Ammon's horn (tissue), 1 donor: ENCODE measurements at regions not wholly inside any gene's neighbourhood (a gene's known extent, or its start where the extent isn't known, plus 50 kb on each side); places are given as distances from the start of the nearest gene placed in this dataset.
A peak's percentile ranks its signal among the peaks of the same experiment; 100 is the strongest.
"Not testable (repeated sequence)": the region's sequence is repeated elsewhere in the genome, so short reads cannot be mapped to it uniquely, and the experiment has no call there.

ENCODE experiments used
- DNase-seq: peaks from one replicate; pipeline ENCODE4 v3.0.0-alpha.2; 2016; ENCODE audit warnings: low spot score

- DNase-seq: no peak
Observed at GRCh38 chr13:48843630-48844380, 131.9 kb upstream of the FNDC3A start.

GRCh38 chr13:48844676-48845075, 131.0 kb upstream of the FNDC3A start:
- DNase-seq: no peak

- no peak for DNase-seq
Observed at GRCh38 chr13:48849515-48849914, 126.2 kb upstream of the FNDC3A start.

GRCh38 chr13:48851707-48852106, 124.0 kb upstream of the FNDC3A start:
- no peak for DNase-seq

GRCh38 chr13:48852911-48853727, 122.6 kb upstream of the FNDC3A start:
- no peak for DNase-seq

GRCh38 chr13:48853728-48854102, 122.0 kb upstream of the FNDC3A start:
- no peak for DNase-seq

GRCh38 chr13:48857576-48857975, 118.1 kb upstream of the FNDC3A start:
- DNase-seq: no peak

- peak; percentile 30 for DNase-seq
Observed at GRCh38 chr13:48858122-48858902, 117.4 kb upstream of the FNDC3A start.

GRCh38 chr13:48859272-48860105, 116.2 kb upstream of the FNDC3A start:
- peak; percentile 9 for DNase-seq

- no peak for DNase-seq
Observed at GRCh38 chr13:48860364-48860763, 115.3 kb upstream of the FNDC3A start.

GRCh38 chr13:48862572-48862971, 113.1 kb upstream of the FNDC3A start:
- no peak for DNase-seq

- no peak for DNase-seq
Observed at GRCh38 chr13:48864100-48864499, 111.6 kb upstream of the FNDC3A start.

- DNase-seq: no peak
Observed at GRCh38 chr13:48866249-48866648, 109.5 kb upstream of the FNDC3A start.

- no peak for DNase-seq
Observed at GRCh38 chr13:48873081-48873480, 102.6 kb upstream of the FNDC3A start.

GRCh38 chr13:48873587-48873986, 102.1 kb upstream of the FNDC3A start:
- DNase-seq: no peak

- no peak for DNase-seq
Observed at GRCh38 chr13:48874165-48874564, 101.5 kb upstream of the FNDC3A start.

GRCh38 chr13:48875047-48875446, 100.7 kb upstream of the FNDC3A start:
- no peak for DNase-seq

GRCh38 chr13:48876289-48876688, 99.4 kb upstream of the FNDC3A start:
- no peak for DNase-seq

GRCh38 chr13:48879432-48879831, 96.3 kb upstream of the FNDC3A start:
- DNase-seq: no peak

- no peak for DNase-seq
Observed at GRCh38 chr13:48879854-48880253, 95.9 kb upstream of the FNDC3A start.

GRCh38 chr13:48883786-48884185, 91.9 kb upstream of the FNDC3A start:
- DNase-seq: not testable (repeated sequence)

GRCh38 chr13:48885027-48885395, 90.7 kb upstream of the FNDC3A start:
- no peak for DNase-seq
